Chondrocyte (in vitro differentiated cells): ENCODE measurements at regions not wholly inside any gene's neighbourhood (a gene's known extent, or its start where the extent isn't known, plus 50 kb on each side); places are given as distances from the start of the nearest gene placed in this dataset.

Experiments used
- DNase-seq: peaks from one replicate; pipeline ENCODE4 v3.0.0; 2021; ENCODE audit warnings: mixed read lengths, low spot score
- H3K27ac Mint-ChIP-seq: one replicate; pipeline ENCODE4 v1.8.0; 2021; ENCODE audit warnings: mild to moderate bottlenecking, moderate library complexity, mixed read lengths; ENCODE audit not compliant: unreplicated experiment
- H3K27me3 Mint-ChIP-seq: 2 replicates; pipeline ENCODE4 v1.8.0; 2021; ENCODE audit warnings: low read depth, mixed read lengths
- H3K36me3 Mint-ChIP-seq: 2 replicates; pipeline ENCODE4 v1.8.0; 2021; ENCODE audit warnings: low read depth, mixed read lengths
- H3K4me1 Mint-ChIP-seq: 2 replicates; pipeline ENCODE4 v1.8.0; 2021; ENCODE audit warnings: low read depth, mild to moderate bottlenecking, mixed read lengths
- H3K4me3 Mint-ChIP-seq: one replicate; pipeline ENCODE4 v1.8.0; 2021; ENCODE audit warnings: mild to moderate bottlenecking, moderate library complexity, mixed read lengths; ENCODE audit not compliant: unreplicated experiment
- H3K9me3 Mint-ChIP-seq: 2 replicates; pipeline ENCODE4 v1.8.0; 2021; ENCODE audit warnings: low read depth, mixed read lengths
- CTCF ChIP-seq: fragments of 200-600 bp; sonication (generic); IDR thresholded peaks from 2 replicates; pipeline ENCODE4 v1.5.0; 2021; ENCODE audit warnings: antibody characterized with exemption, mild to moderate bottlenecking, moderate library complexity

- DNase-seq, result no peak
- TF ChIP-seq CTCF, result no peak
- no peak overlapping the region for H3K27ac Mint-ChIP-seq
- H3K9me3 Mint-ChIP-seq, result no peaks in the 10 kb centered on the region
- H3K27me3 Mint-ChIP-seq, result no peaks in the 10 kb centered on the region
- no peak overlapping the region for H3K4me3 Mint-ChIP-seq
- H3K36me3 Mint-ChIP-seq, result no peaks in the 10 kb centered on the region
- peaks cover 16% of the 10 kb centered on the region for H3K4me1 Mint-ChIP-seq
Measured at GRCh38 chr6:148261470-148261869, 81.2 kb upstream of the SASH1 start.

- no peak for TF ChIP-seq CTCF
- Mint-ChIP-seq H3K4me3 (no peak overlapping the region), H3K27me3 (no peaks in the 10 kb centered on the region), H3K4me1 (peaks cover 24% of the 10 kb centered on the region), H3K9me3 (no peaks in the 10 kb centered on the region), H3K36me3 (no peaks in the 10 kb centered on the region), H3K27ac (no peak overlapping the region)
- no peak for DNase-seq
Measured at GRCh38 chr6:148263010-148263409, 79.6 kb upstream of the SASH1 start.

- H3K27ac Mint-ChIP-seq, result no peak overlapping the region
- H3K27me3 Mint-ChIP-seq, result no peaks in the 10 kb centered on the region
- no peak for DNase-seq
Measured at GRCh38 chr6:148263961-148264360, 78.7 kb upstream of the SASH1 start.

GRCh38 chr6:148265054-148265453, 77.6 kb upstream of the SASH1 start:
- DNase-seq, result no peak
- Mint-ChIP-seq H3K9me3 (no peaks in the 10 kb centered on the region), H3K27ac (no peak overlapping the region), H3K4me3 (no peak overlapping the region), H3K27me3 (no peaks in the 10 kb centered on the region), H3K4me1 (peaks cover 38% of the 10 kb centered on the region), H3K36me3 (no peaks in the 10 kb centered on the region)
- no peak for TF ChIP-seq CTCF

More at GRCh38 chr6:148263961-148264360, 78.7 kb upstream of the SASH1 start:
- peaks cover 32% of the 10 kb centered on the region for H3K4me1 Mint-ChIP-seq
- no peak overlapping the region for H3K4me3 Mint-ChIP-seq
- no peaks in the 10 kb centered on the region for H3K36me3 Mint-ChIP-seq
- TF ChIP-seq CTCF, result no peak
- H3K9me3 Mint-ChIP-seq, result no peaks in the 10 kb centered on the region

- Mint-ChIP-seq H3K36me3 (no peaks in the 10 kb centered on the region), H3K9me3 (no peaks in the 10 kb centered on the region), H3K27ac (peak overlapping the region; percentile 55), H3K4me3 (no peak overlapping the region), H3K27me3 (no peaks in the 10 kb centered on the region), H3K4me1 (peaks cover 58% of the 10 kb centered on the region)
- TF ChIP-seq CTCF, result no peak
- DNase-seq, result no peak
Measured at GRCh38 chr6:148269386-148269785, 73.3 kb upstream of the SASH1 start.
